ENCODE measurements at regions not wholly inside any gene's neighbourhood (a gene's known extent, or its start where the extent isn't known, plus 50 kb on each side); places are given as distances from the start of the nearest gene placed in this dataset.

- Histone ChIP-seq H3K4me3 (ENCODE audit: control insufficient read depth in 1 of 7, extremely low read depth in 1 of 7, insufficient read depth in 4 of 7, low read depth in 2 of 7, low read length in 6 of 7) (no peak overlapping the region), H3K27me3 (replicated peaks in 2 of 5; ENCODE audit: control insufficient read depth in 4 of 5, insufficient read depth in 5 of 5, low read length in 4 of 5) (no peaks in the 10 kb centered on the region), H3K4me1 (ENCODE audit: control extremely low read depth in 1 of 4, control insufficient read depth in 4 of 4, insufficient read depth in 4 of 4, low read length in 3 of 4) (no peaks in the 10 kb centered on the region), H3K27ac (ENCODE audit: insufficient read depth in 1 of 2, low read depth in 1 of 2, low read length in 2 of 2, poor library complexity in 1 of 2, severe bottlenecking in 2 of 2) (no peak overlapping the region), H3K9me3 (ENCODE audit: control extremely low read depth in 1 of 5, control insufficient read depth in 4 of 5, insufficient read depth in 2 of 5, low read depth in 1 of 5, low read length in 4 of 5) (peaks cover 0 to 2% (median 0%) of the 10 kb centered on the region in 5 experiments), H3K36me3 (ENCODE audit: control insufficient read depth in 4 of 4, insufficient read depth in 4 of 4, low read length in 3 of 4) (no peaks in the 10 kb centered on the region)
- no peak for DNase-seq
- WGBS (ENCODE audit: insufficient coverage): 100% methylated on average over 4 of the region's 6 CpGs
- CTCF ChIA-PET: no interaction called here
- POLR2A ChIA-PET: no interaction called here
Observed at GRCh38 chr14:87432698-87433097, 560.3 kb downstream of the GALC start.

GRCh38 chr14:87430810-87431209 lies 562.2 kb downstream of the GALC start:
- no peaks in the 10 kb centered on the region for H3K27me3 ChIP-seq (replicated peaks in 2 of 5; ENCODE audit: control insufficient read depth in 4 of 5, insufficient read depth in 5 of 5, low read length in 4 of 5)
- ChIA-PET CTCF (no interaction called here), POLR2A (no interaction called here)
- H3K27ac ChIP-seq (ENCODE audit: insufficient read depth in 1 of 2, low read depth in 1 of 2, low read length in 2 of 2, poor library complexity in 1 of 2, severe bottlenecking in 2 of 2): no peak overlapping the region
- no peak overlapping the region for H3K4me3 ChIP-seq (ENCODE audit: control insufficient read depth in 1 of 7, extremely low read depth in 1 of 7, insufficient read depth in 4 of 7, low read depth in 2 of 7, low read length in 6 of 7)
- H3K4me1 ChIP-seq (ENCODE audit: control extremely low read depth in 1 of 4, control insufficient read depth in 4 of 4, insufficient read depth in 4 of 4, low read length in 3 of 4): no peaks in the 10 kb centered on the region
- DNase-seq: no peak
- peaks cover 0 to 2% (median 0%) of the 10 kb centered on the region in 5 experiments for H3K9me3 ChIP-seq (ENCODE audit: control extremely low read depth in 1 of 5, control insufficient read depth in 4 of 5, insufficient read depth in 2 of 5, low read depth in 1 of 5, low read length in 4 of 5)
- no peaks in the 10 kb centered on the region for H3K36me3 ChIP-seq (ENCODE audit: control insufficient read depth in 4 of 4, insufficient read depth in 4 of 4, low read length in 3 of 4)

- no peaks in the 10 kb centered on the region for H3K27me3 ChIP-seq (replicated peaks in 2 of 5; ENCODE audit: control insufficient read depth in 4 of 5, insufficient read depth in 5 of 5, low read length in 4 of 5)
- H3K9me3 ChIP-seq (ENCODE audit: control extremely low read depth in 1 of 5, control insufficient read depth in 4 of 5, insufficient read depth in 2 of 5, low read depth in 1 of 5, low read length in 4 of 5): peaks cover 0 to 2% (median 0%) of the 10 kb centered on the region in 5 experiments
- CTCF ChIA-PET: no interaction called here
- H3K4me1 ChIP-seq (ENCODE audit: control extremely low read depth in 1 of 4, control insufficient read depth in 4 of 4, insufficient read depth in 4 of 4, low read length in 3 of 4): no peaks in the 10 kb centered on the region
- no peak overlapping the region for H3K4me3 ChIP-seq (ENCODE audit: control insufficient read depth in 1 of 7, extremely low read depth in 1 of 7, insufficient read depth in 4 of 7, low read depth in 2 of 7, low read length in 6 of 7)
- DNase-seq: no peak
- 93% methylated on average over 6 of the region's 7 CpGs for WGBS (ENCODE audit: insufficient coverage)
- H3K36me3 ChIP-seq (ENCODE audit: control insufficient read depth in 4 of 4, insufficient read depth in 4 of 4, low read length in 3 of 4): no peaks in the 10 kb centered on the region
- no peak overlapping the region for H3K27ac ChIP-seq (ENCODE audit: insufficient read depth in 1 of 2, low read depth in 1 of 2, low read length in 2 of 2, poor library complexity in 1 of 2, severe bottlenecking in 2 of 2)
- POLR2A ChIA-PET: no interaction called here
Observed at GRCh38 chr14:87430214-87430613, 562.8 kb downstream of the GALC start.

- CTCF ChIA-PET: no interaction called here
- 100% methylated on average over 1 of the region's 2 CpGs for WGBS (ENCODE audit: insufficient coverage)
Observed at GRCh38 chr14:87419925-87420324, 573.1 kb downstream of the GALC start.

GRCh38 chr14:87411370-87411769 lies 581.6 kb downstream of the GALC start:
- POLR2A ChIA-PET: no interaction called here
- H3K9me3 ChIP-seq (ENCODE audit: control extremely low read depth in 1 of 5, control insufficient read depth in 4 of 5, insufficient read depth in 2 of 5, low read depth in 1 of 5, low read length in 4 of 5): no peaks in the 10 kb centered on the region

More at GRCh38 chr14:87419925-87420324, 573.1 kb downstream of the GALC start:
- POLR2A ChIA-PET: no interaction called here
- H3K4me3 ChIP-seq (ENCODE audit: control insufficient read depth in 1 of 7, extremely low read depth in 1 of 7, insufficient read depth in 4 of 7, low read depth in 2 of 7, low read length in 6 of 7): no peak overlapping the region
- no peak overlapping the region for H3K27ac ChIP-seq (ENCODE audit: insufficient read depth in 1 of 2, low read depth in 1 of 2, low read length in 2 of 2, poor library complexity in 1 of 2, severe bottlenecking in 2 of 2)
- H3K4me1 ChIP-seq (ENCODE audit: control extremely low read depth in 1 of 4, control insufficient read depth in 4 of 4, insufficient read depth in 4 of 4, low read length in 3 of 4): no peaks in the 10 kb centered on the region
- H3K9me3 ChIP-seq (ENCODE audit: control extremely low read depth in 1 of 5, control insufficient read depth in 4 of 5, insufficient read depth in 2 of 5, low read depth in 1 of 5, low read length in 4 of 5): peaks cover 0 to 5% (median 0%) of the 10 kb centered on the region in 5 experiments
- H3K36me3 ChIP-seq (ENCODE audit: control insufficient read depth in 4 of 4, insufficient read depth in 4 of 4, low read length in 3 of 4): no peaks in the 10 kb centered on the region
- H3K27me3 ChIP-seq (replicated peaks in 2 of 5; ENCODE audit: control insufficient read depth in 4 of 5, insufficient read depth in 5 of 5, low read length in 4 of 5): no peaks in the 10 kb centered on the region
- no peak for DNase-seq

GRCh38 chr14:87409393-87409792 lies 583.6 kb downstream of the GALC start:
- no peaks in the 10 kb centered on the region for H3K27me3 ChIP-seq (replicated peaks in 2 of 5; ENCODE audit: control insufficient read depth in 4 of 5, insufficient read depth in 5 of 5, low read length in 4 of 5)
- POLR2A ChIA-PET: no interaction called here
- H3K4me1 ChIP-seq (ENCODE audit: control extremely low read depth in 1 of 4, control insufficient read depth in 4 of 4, insufficient read depth in 4 of 4, low read length in 3 of 4): no peaks in the 10 kb centered on the region
- no peak for DNase-seq
- H3K4me3 ChIP-seq (ENCODE audit: control insufficient read depth in 1 of 7, extremely low read depth in 1 of 7, insufficient read depth in 4 of 7, low read depth in 2 of 7, low read length in 6 of 7): no peak overlapping the region
- CTCF ChIA-PET: no interaction called here
- H3K27ac ChIP-seq (ENCODE audit: insufficient read depth in 1 of 2, low read depth in 1 of 2, low read length in 2 of 2, poor library complexity in 1 of 2, severe bottlenecking in 2 of 2): no peak overlapping the region
- no peaks in the 10 kb centered on the region for H3K36me3 ChIP-seq (ENCODE audit: control insufficient read depth in 4 of 4, insufficient read depth in 4 of 4, low read length in 3 of 4)
- H3K9me3 ChIP-seq (ENCODE audit: control extremely low read depth in 1 of 5, control insufficient read depth in 4 of 5, insufficient read depth in 2 of 5, low read depth in 1 of 5, low read length in 4 of 5): no peaks in the 10 kb centered on the region

More at GRCh38 chr14:87411370-87411769, 581.6 kb downstream of the GALC start:
- CTCF ChIA-PET: no interaction called here
- H3K36me3 ChIP-seq (ENCODE audit: control insufficient read depth in 4 of 4, insufficient read depth in 4 of 4, low read length in 3 of 4): no peaks in the 10 kb centered on the region
- H3K27ac ChIP-seq (ENCODE audit: insufficient read depth in 1 of 2, low read depth in 1 of 2, low read length in 2 of 2, poor library complexity in 1 of 2, severe bottlenecking in 2 of 2): no peak overlapping the region
- H3K27me3 ChIP-seq (replicated peaks in 2 of 5; ENCODE audit: control insufficient read depth in 4 of 5, insufficient read depth in 5 of 5, low read length in 4 of 5): no peaks in the 10 kb centered on the region
- WGBS (ENCODE audit: insufficient coverage): 80% methylated on average over 3 of the region's 3 CpGs
- H3K4me3 ChIP-seq (ENCODE audit: control insufficient read depth in 1 of 7, extremely low read depth in 1 of 7, insufficient read depth in 4 of 7, low read depth in 2 of 7, low read length in 6 of 7): no peak overlapping the region
- DNase-seq: no peak
- no peaks in the 10 kb centered on the region for H3K4me1 ChIP-seq (ENCODE audit: control extremely low read depth in 1 of 4, control insufficient read depth in 4 of 4, insufficient read depth in 4 of 4, low read length in 3 of 4)

- ChIA-PET CTCF (no interaction called here), POLR2A (no interaction called here)
- Histone ChIP-seq H3K4me1 (ENCODE audit: control extremely low read depth in 1 of 4, control insufficient read depth in 4 of 4, insufficient read depth in 4 of 4, low read length in 3 of 4) (no peaks in the 10 kb centered on the region), H3K36me3 (ENCODE audit: control insufficient read depth in 4 of 4, insufficient read depth in 4 of 4, low read length in 3 of 4) (no peaks in the 10 kb centered on the region), H3K27me3 (replicated peaks in 2 of 5; ENCODE audit: control insufficient read depth in 4 of 5, insufficient read depth in 5 of 5, low read length in 4 of 5) (no peaks in the 10 kb centered on the region), H3K4me3 (ENCODE audit: control insufficient read depth in 1 of 7, extremely low read depth in 1 of 7, insufficient read depth in 4 of 7, low read depth in 2 of 7, low read length in 6 of 7) (no peak overlapping the region), H3K9me3 (ENCODE audit: control extremely low read depth in 1 of 5, control insufficient read depth in 4 of 5, insufficient read depth in 2 of 5, low read depth in 1 of 5, low read length in 4 of 5) (no peaks in the 10 kb centered on the region), H3K27ac (ENCODE audit: insufficient read depth in 1 of 2, low read depth in 1 of 2, low read length in 2 of 2, poor library complexity in 1 of 2, severe bottlenecking in 2 of 2) (no peak overlapping the region)
- WGBS (ENCODE audit: insufficient coverage): 89% methylated on average over 1 of the region's 2 CpGs
- no peak for DNase-seq
Observed at GRCh38 chr14:87407344-87407743, 585.6 kb downstream of the GALC start.

GRCh38 chr14:87405563-87405962 lies 587.4 kb downstream of the GALC start:
- Histone ChIP-seq H3K4me3 (ENCODE audit: control insufficient read depth in 1 of 7, extremely low read depth in 1 of 7, insufficient read depth in 4 of 7, low read depth in 2 of 7, low read length in 6 of 7) (no peak overlapping the region), H3K9me3 (ENCODE audit: control extremely low read depth in 1 of 5, control insufficient read depth in 4 of 5, insufficient read depth in 2 of 5, low read depth in 1 of 5, low read length in 4 of 5) (no peaks in the 10 kb centered on the region), H3K27ac (ENCODE audit: insufficient read depth in 1 of 2, low read depth in 1 of 2, low read length in 2 of 2, poor library complexity in 1 of 2, severe bottlenecking in 2 of 2) (no peak overlapping the region), H3K27me3 (replicated peaks in 2 of 5; ENCODE audit: control insufficient read depth in 4 of 5, insufficient read depth in 5 of 5, low read length in 4 of 5) (no peaks in the 10 kb centered on the region), H3K36me3 (ENCODE audit: control insufficient read depth in 4 of 4, insufficient read depth in 4 of 4, low read length in 3 of 4) (no peaks in the 10 kb centered on the region), H3K4me1 (ENCODE audit: control extremely low read depth in 1 of 4, control insufficient read depth in 4 of 4, insufficient read depth in 4 of 4, low read length in 3 of 4) (no peaks in the 10 kb centered on the region)
- ChIA-PET CTCF (no interaction called here), POLR2A (no interaction called here)
- 90% methylated on average over 3 of the region's 3 CpGs for WGBS (ENCODE audit: insufficient coverage)
- DNase-seq: no peak

All from common myeloid progenitor, CD34-positive (primary cell).